Breast epithelium (tissue), 4 donors: ENCODE measurements at regions not wholly inside any gene's neighbourhood (a gene's known extent, or its start where the extent isn't known, plus 50 kb on each side); places are given as distances from the start of the nearest gene placed in this dataset.

Experiments
- DNase-seq, 2 donors: peaks; one replicate each; pipeline ENCODE4 v3.0.0-alpha.2; 2019; ENCODE audit warnings: low spot score in 2 of 2
- H3K27ac ChIP-seq, 2 donors: fragments of 200-600 bp; sonication (generic) in 1 of 2; one replicate each; pipeline ENCODE4 v1.5.1; 2016 to 2019; ENCODE audit warnings: mild to moderate bottlenecking in 1 of 2
- H3K27me3 ChIP-seq, 2 donors: fragments of 200-600 bp; sonication (generic) in 1 of 2; one replicate each; pipeline versions ENCODE4 v1.5.1 to v1.6.0; 2017 to 2019; ENCODE audit warnings: control low read depth in 1 of 2, mild to moderate bottlenecking in 1 of 2
- H3K36me3 ChIP-seq: fragments of 200-600 bp; one replicate; pipeline ENCODE4 v1.5.1; 2019
- H3K4me1 ChIP-seq, 2 donors: fragments of 200-600 bp; sonication (generic); one replicate each; pipeline ENCODE4 v1.5.1; 2016 to 2019; ENCODE audit warnings: control low read depth in 1 of 2
- H3K4me3 ChIP-seq, 3 donors: fragments of 200-600 bp; sonication (generic); 1 replicate in 2 of 3; 2 replicates in 1 of 3; pipeline ENCODE4 v1.5.1; 2016 to 2019; ENCODE audit warnings: mild to moderate bottlenecking in 3 of 3, moderate library complexity in 2 of 3
- H3K9me3 ChIP-seq, 2 donors: fragments of 200-600 bp; sonication (generic) in 1 of 2; one replicate each; pipeline ENCODE4 v1.5.1; 2016 to 2019; ENCODE audit warnings: control low read depth in 1 of 2
- CTCF ChIP-seq, 3 donors: fragments of 450-650 bp; IDR thresholded peaks; one replicate each; pipeline ENCODE4 v1.5.1; 2016 to 2017; ENCODE audit warnings: antibody characterized with exemption in 3 of 3, mild to moderate bottlenecking in 3 of 3, moderate library complexity in 3 of 3
- POLR2A ChIP-seq: fragments of 450-650 bp; IDR thresholded peaks from one replicate; pipeline ENCODE4 v1.6.1; 2016; ENCODE audit warnings: antibody characterized with exemption, mild to moderate bottlenecking, moderate library complexity
- POLR2AphosphoS5 ChIP-seq, 3 donors: sonication (generic); formaldehyde crosslinking; IDR thresholded peaks; one replicate each; pipeline ENCODE4 v1.6.1; 2017; ENCODE audit warnings: antibody characterized with exemption in 3 of 3
- intact Hi-C: fragments of 100-400 bp; cut with DNase I; formaldehyde crosslinking; loops from one replicate; pipeline ENCODE4 v1.15.1; 2023; ENCODE audit warnings: low total_unique reads

GRCh38 chr10:78921895-78922294 is 146.9 kb upstream of the ZMIZ1 start:
- no peak for DNase-seq
- Histone ChIP-seq H3K27me3 (no peaks in the 10 kb centered on the region), H3K27ac (no peak overlapping the region), H3K36me3 (no peaks in the 10 kb centered on the region), H3K4me3 (no peak overlapping the region), H3K4me1 (no peaks in the 10 kb centered on the region), H3K9me3 (no peaks in the 10 kb centered on the region)
- intact Hi-C loops, result no loop called here
- no peak for TF ChIP-seq POLR2AphosphoS5 (IDR thresholded peaks at IDR 0.05)
- no peak for TF ChIP-seq CTCF (IDR thresholded peaks at IDR 0.05)
- TF ChIP-seq POLR2A, result no peak

GRCh38 chr10:78923647-78924318 is 145.0 kb upstream of the ZMIZ1 start:
- no peaks in the 10 kb centered on the region for H3K27me3 ChIP-seq
- H3K36me3 ChIP-seq, result no peaks in the 10 kb centered on the region
- H3K4me3 ChIP-seq, result no peak overlapping the region
- H3K4me1 ChIP-seq, result no peaks in the 10 kb centered on the region
- H3K27ac ChIP-seq, result no peak overlapping the region
- intact Hi-C loops, result no loop called here
- TF ChIP-seq CTCF (IDR thresholded peaks at IDR 0.05) (no peak), POLR2A (no peak), POLR2AphosphoS5 (IDR thresholded peaks at IDR 0.05) (no peak)
- no peak for DNase-seq
- no peaks in the 10 kb centered on the region for H3K9me3 ChIP-seq

- Histone ChIP-seq H3K27ac (peak overlapping the region in 1 of 2 donors; percentile 7), H3K4me3 (no peak overlapping the region), H3K27me3 (no peaks in the 10 kb centered on the region), H3K4me1 (no peaks in the 10 kb centered on the region), H3K36me3 (no peaks in the 10 kb centered on the region), H3K9me3 (no peaks in the 10 kb centered on the region)
- intact Hi-C loops, result no loop called here
- DNase-seq, result no peak
- TF ChIP-seq CTCF (IDR thresholded peaks at IDR 0.05) (no peak), POLR2AphosphoS5 (IDR thresholded peaks at IDR 0.05) (no peak), POLR2A (no peak)
Measured at GRCh38 chr10:78924319-78925003, 144.3 kb upstream of the ZMIZ1 start.

- no peak for DNase-seq
- no peaks in the 10 kb centered on the region for H3K4me1 ChIP-seq
- no peak overlapping the region for H3K4me3 ChIP-seq
- no peaks in the 10 kb centered on the region for H3K36me3 ChIP-seq
- peak overlapping the region in 1 of 2 donors; percentile 36 for H3K27ac ChIP-seq
- H3K9me3 ChIP-seq, result no peaks in the 10 kb centered on the region
- H3K27me3 ChIP-seq, result no peaks in the 10 kb centered on the region
- TF ChIP-seq POLR2AphosphoS5 (IDR thresholded peaks at IDR 0.05), result no peak
- intact Hi-C loops, result no loop called here
Measured at GRCh38 chr10:78925275-78925674, 143.5 kb upstream of the ZMIZ1 start.

- TF ChIP-seq POLR2AphosphoS5 (IDR thresholded peaks at IDR 0.05) (no peak), CTCF (IDR thresholded peaks at IDR 0.05) (no peak), POLR2A (no peak)
- Histone ChIP-seq H3K4me1 (no peaks in the 10 kb centered on the region), H3K27ac (peak overlapping the region in 1 of 2 donors; percentile 36), H3K36me3 (no peaks in the 10 kb centered on the region), H3K4me3 (no peak overlapping the region), H3K27me3 (no peaks in the 10 kb centered on the region), H3K9me3 (no peaks in the 10 kb centered on the region)
- DNase-seq, result no peak
- intact Hi-C loops, result no loop called here
Measured at GRCh38 chr10:78925800-78926319, 142.9 kb upstream of the ZMIZ1 start.
